ENCODE measurements at regions not wholly inside any gene's neighbourhood (a gene's known extent, or its start where the extent isn't known, plus 50 kb on each side); places are given as distances from the start of the nearest gene placed in this dataset.

DNA sequence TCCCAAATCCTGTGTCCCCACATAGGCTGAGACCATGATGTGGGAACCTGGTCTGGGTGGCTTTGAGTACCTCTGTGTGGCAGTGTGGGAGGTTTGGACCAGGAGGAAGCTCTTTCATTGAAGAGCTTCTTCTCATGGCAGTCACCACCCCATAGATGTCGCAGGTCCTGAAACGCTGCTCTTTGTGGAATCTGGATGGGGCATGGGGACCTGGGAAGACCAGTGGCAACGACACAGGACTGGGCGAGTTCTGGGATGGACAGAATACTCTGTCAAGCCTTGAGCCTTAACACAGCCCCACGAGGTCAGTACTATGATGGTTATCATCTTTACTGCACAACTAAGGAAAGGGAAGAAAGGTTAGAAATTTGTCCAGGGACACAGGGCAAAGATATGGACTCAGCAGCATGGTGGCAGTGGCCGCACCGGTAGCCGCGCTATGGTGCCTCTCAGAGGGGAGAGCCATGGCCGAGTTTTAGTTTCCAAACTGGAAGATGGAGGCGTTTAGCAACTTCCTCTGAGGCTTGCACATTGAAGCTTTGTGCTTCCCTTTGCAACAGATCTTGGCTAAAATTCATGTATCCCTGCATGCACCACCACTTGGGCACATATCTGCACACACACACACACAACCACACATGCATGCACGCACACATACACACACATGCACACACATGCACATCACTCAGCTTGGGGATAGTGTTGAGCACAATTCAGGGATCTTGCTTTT, 117.7 kb upstream of the C1orf174 start:
- Histone ChIP-seq H3K79me2 (ENCODE audit: insufficient read depth, low read length) (no peaks in the 10 kb centered on the region), H3K4me1 (ENCODE audit: insufficient read depth, low read length) (no peaks in the 10 kb centered on the region), H3K4me2 (ENCODE audit: insufficient read depth, low read length) (no peak overlapping the region), H3K27me3 (ENCODE audit: insufficient read depth, low read length) (no peaks in the 10 kb centered on the region), H4K20me1 (ENCODE audit: insufficient read depth, low read length) (no peaks in the 10 kb centered on the region), H3K36me3 (ENCODE audit: insufficient read depth, low read length) (no peaks in the 10 kb centered on the region), H3K4me3 (ENCODE audit: insufficient read depth, low read length) (no peak overlapping the region), H3K9me3 (ENCODE audit: low read depth, low read length) (peaks cover 4% of the 10 kb centered on the region), H2AFZ (ENCODE audit: low read length) (no peak overlapping the region), H3K27ac (ENCODE audit: low read depth, low read length) (no peak overlapping the region)
- TF ChIP-seq CTCF (IDR thresholded peaks at IDR 0.05; ENCODE audit: extremely low read depth, low read depth, low read length) = no peak
- no peak for DNase-seq (ENCODE audit: insufficient read length, low spot score, missing footprints)

- no peaks in the 10 kb centered on the region for H4K20me1 ChIP-seq (ENCODE audit: insufficient read depth, low read length)
- peaks cover 4% of the 10 kb centered on the region for H3K9me3 ChIP-seq (ENCODE audit: low read depth, low read length)
- H3K36me3 ChIP-seq (ENCODE audit: insufficient read depth, low read length) = no peaks in the 10 kb centered on the region
- no peaks in the 10 kb centered on the region for H3K79me2 ChIP-seq (ENCODE audit: insufficient read depth, low read length)
- DNase-seq (ENCODE audit: insufficient read length, low spot score, missing footprints) = no peak
- no peak overlapping the region for H3K27ac ChIP-seq (ENCODE audit: low read depth, low read length)
- no peak for TF ChIP-seq CTCF (IDR thresholded peaks at IDR 0.05; ENCODE audit: extremely low read depth, low read depth, low read length)
- H3K4me2 ChIP-seq (ENCODE audit: insufficient read depth, low read length) = no peak overlapping the region
- no peak overlapping the region for H2AFZ ChIP-seq (ENCODE audit: low read length)
- H3K27me3 ChIP-seq (ENCODE audit: insufficient read depth, low read length) = no peaks in the 10 kb centered on the region
- no peaks in the 10 kb centered on the region for H3K4me1 ChIP-seq (ENCODE audit: insufficient read depth, low read length)
- H3K4me3 ChIP-seq (ENCODE audit: insufficient read depth, low read length) = no peak overlapping the region
Observed at GRCh38 chr1:4018466-4019146, 118.5 kb upstream of the C1orf174 start.

DNA sequence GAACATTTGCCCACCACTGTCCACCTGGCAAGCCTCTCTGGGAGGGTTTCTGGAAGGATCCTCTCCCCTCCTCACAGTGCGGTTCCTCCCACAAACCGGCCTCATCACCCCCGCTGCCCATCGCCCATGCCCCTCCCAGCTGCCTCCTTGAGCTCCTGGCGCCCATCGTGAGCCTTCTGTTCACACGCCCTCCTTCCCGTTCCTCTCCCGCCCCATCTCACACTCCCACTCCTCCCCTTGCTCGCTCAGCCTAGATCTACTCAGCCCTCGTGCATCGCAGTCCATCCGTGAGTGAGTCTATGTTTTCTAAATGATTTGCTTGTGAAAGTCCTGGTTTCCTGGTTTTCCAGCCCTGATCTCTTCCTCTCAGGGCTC, 119.1 kb upstream of the C1orf174 start:
- H2AFZ ChIP-seq (ENCODE audit: low read length) = no peak overlapping the region
- H3K27me3 ChIP-seq (ENCODE audit: insufficient read depth, low read length) = no peaks in the 10 kb centered on the region
- DNase-seq (ENCODE audit: insufficient read length, low spot score, missing footprints) = no peak
- no peaks in the 10 kb centered on the region for H4K20me1 ChIP-seq (ENCODE audit: insufficient read depth, low read length)
- H3K79me2 ChIP-seq (ENCODE audit: insufficient read depth, low read length) = no peaks in the 10 kb centered on the region
- no peak overlapping the region for H3K4me3 ChIP-seq (ENCODE audit: insufficient read depth, low read length)
- no peak overlapping the region for H3K27ac ChIP-seq (ENCODE audit: low read depth, low read length)
- H3K36me3 ChIP-seq (ENCODE audit: insufficient read depth, low read length) = no peaks in the 10 kb centered on the region
- H3K4me1 ChIP-seq (ENCODE audit: insufficient read depth, low read length) = no peaks in the 10 kb centered on the region
- no peak for TF ChIP-seq CTCF (IDR thresholded peaks at IDR 0.05; ENCODE audit: extremely low read depth, low read depth, low read length)
- H3K4me2 ChIP-seq (ENCODE audit: insufficient read depth, low read length) = no peak overlapping the region
- H3K9me3 ChIP-seq (ENCODE audit: low read depth, low read length) = peaks cover 4% of the 10 kb centered on the region

DNA sequence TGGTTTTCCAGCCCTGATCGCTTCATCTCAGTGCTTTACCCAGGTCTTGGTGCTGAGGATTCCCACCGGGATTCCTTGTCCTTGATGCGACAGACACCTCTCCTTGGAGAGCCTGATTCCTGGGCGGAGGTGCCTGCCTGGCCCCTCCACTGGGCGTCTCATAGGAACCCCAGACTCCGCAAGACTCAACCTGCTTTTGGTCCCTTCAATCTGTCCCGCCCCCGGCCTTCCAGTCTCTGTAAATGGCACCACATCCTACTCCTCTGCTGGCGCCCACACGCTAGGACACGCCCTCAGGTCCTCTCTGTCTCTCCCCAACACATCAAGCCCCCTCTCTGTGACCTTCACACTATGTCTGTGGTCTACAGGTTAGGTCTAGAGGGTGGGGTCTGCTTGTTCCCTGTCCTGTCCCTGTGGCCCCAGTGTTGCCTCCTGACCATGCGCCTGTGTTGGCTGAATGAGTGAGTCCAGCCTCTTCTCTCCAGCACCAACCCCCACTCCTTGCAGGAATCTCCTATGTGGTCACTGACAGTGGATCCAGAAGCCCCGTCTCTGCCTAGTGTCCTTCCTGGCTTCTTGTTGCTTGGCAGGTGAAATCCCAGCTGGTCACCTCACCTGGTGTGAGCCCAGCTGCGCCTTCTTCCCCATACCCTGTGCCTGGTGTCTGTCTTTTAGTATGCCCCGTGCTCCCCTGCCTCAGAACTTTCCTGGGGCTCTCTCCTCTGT, 119.7 kb upstream of the C1orf174 start:
- H3K79me2 ChIP-seq (ENCODE audit: insufficient read depth, low read length) = no peaks in the 10 kb centered on the region
- no peak for TF ChIP-seq CTCF (IDR thresholded peaks at IDR 0.05; ENCODE audit: extremely low read depth, low read depth, low read length)
- H3K27me3 ChIP-seq (ENCODE audit: insufficient read depth, low read length) = no peaks in the 10 kb centered on the region
- no peaks in the 10 kb centered on the region for H3K36me3 ChIP-seq (ENCODE audit: insufficient read depth, low read length)
- H4K20me1 ChIP-seq (ENCODE audit: insufficient read depth, low read length) = no peaks in the 10 kb centered on the region
- DNase-seq (ENCODE audit: insufficient read length, low spot score, missing footprints) = no peak
- H2AFZ ChIP-seq (ENCODE audit: low read length) = no peak overlapping the region
- no peak overlapping the region for H3K4me2 ChIP-seq (ENCODE audit: insufficient read depth, low read length)
- no peaks in the 10 kb centered on the region for H3K4me1 ChIP-seq (ENCODE audit: insufficient read depth, low read length)
- no peak overlapping the region for H3K27ac ChIP-seq (ENCODE audit: low read depth, low read length)
- H3K9me3 ChIP-seq (ENCODE audit: low read depth, low read length) = peaks cover 4% of the 10 kb centered on the region
- H3K4me3 ChIP-seq (ENCODE audit: insufficient read depth, low read length) = no peak overlapping the region

All from osteoblast (primary cell).